ENCODE measurements at regions not wholly inside any gene's neighbourhood (a gene's known extent, or its start where the extent isn't known, plus 50 kb on each side); places are given as distances from the start of the nearest gene placed in this dataset.
A peak's percentile ranks its signal among the peaks of the same experiment; 100 is the strongest.

- DNase-seq (ENCODE audit: low spot score), result no peak
Observed at GRCh38 chr10:84053626-84054025, 85.7 kb upstream of the GHITM start.

GRCh38 chr10:84054743-84055142, 84.6 kb upstream of the GHITM start:
- no peak for DNase-seq (ENCODE audit: low spot score)

GRCh38 chr10:84059526-84059925, 79.8 kb upstream of the GHITM start:
- no peak for DNase-seq (ENCODE audit: low spot score)

- no peak for DNase-seq (ENCODE audit: low spot score)
Observed at GRCh38 chr10:84063440-84063839, 75.9 kb upstream of the GHITM start.

GRCh38 chr10:84065804-84066601, 73.3 kb upstream of the GHITM start:
- DNase-seq (ENCODE audit: low spot score), result no peak

GRCh38 chr10:84074521-84074920, 64.8 kb upstream of the GHITM start:
- DNase-seq (ENCODE audit: low spot score), result no peak

GRCh38 chr10:84075226-84076046, 63.9 kb upstream of the GHITM start:
- no peak for DNase-seq (ENCODE audit: low spot score)

- DNase-seq (ENCODE audit: low spot score), result no peak
Observed at GRCh38 chr10:84076047-84076388, 63.3 kb upstream of the GHITM start.

- peak; percentile 54 for DNase-seq (ENCODE audit: low spot score)
Observed at GRCh38 chr10:84076540-84077195, 62.6 kb upstream of the GHITM start.

GRCh38 chr10:84077768-84078167, 61.5 kb upstream of the GHITM start:
- DNase-seq (ENCODE audit: low spot score), result no peak

- no peak for DNase-seq (ENCODE audit: low spot score)
Observed at GRCh38 chr10:84078771-84079170, 60.5 kb upstream of the GHITM start.

- DNase-seq (ENCODE audit: low spot score), result no peak
Observed at GRCh38 chr10:84084342-84084741, 55.0 kb upstream of the GHITM start.

- DNase-seq (ENCODE audit: low spot score), result no peak
Observed at GRCh38 chr10:84087202-84087601, 52.1 kb upstream of the GHITM start.

GRCh38 chr10:84088626-84089025, 50.7 kb upstream of the GHITM start:
- DNase-seq (ENCODE audit: low spot score), result no peak

GRCh38 chr10:84089162-84089561, 50.1 kb upstream of the GHITM start:
- DNase-seq (ENCODE audit: low spot score), result no peak

Measured in iPS-NIHi11 (cell line).